GM12873 (cell line): ENCODE measurements at regions not wholly inside any gene's neighbourhood (a gene's known extent, or its start where the extent isn't known, plus 50 kb on each side); places are given as distances from the start of the nearest gene placed in this dataset.

ENCODE experiments used
- TF ChIP-seq, protein P1 (sequence below): IDR thresholded peaks from 2 replicates; pipeline ENCODE4 v1.5.1; 2012; ENCODE audit warnings: low read depth, mild to moderate bottlenecking, moderate library complexity, low read length, control low read depth; ENCODE audit not compliant: insufficient read depth; ENCODE audit errors: missing control alignments

DNA sequence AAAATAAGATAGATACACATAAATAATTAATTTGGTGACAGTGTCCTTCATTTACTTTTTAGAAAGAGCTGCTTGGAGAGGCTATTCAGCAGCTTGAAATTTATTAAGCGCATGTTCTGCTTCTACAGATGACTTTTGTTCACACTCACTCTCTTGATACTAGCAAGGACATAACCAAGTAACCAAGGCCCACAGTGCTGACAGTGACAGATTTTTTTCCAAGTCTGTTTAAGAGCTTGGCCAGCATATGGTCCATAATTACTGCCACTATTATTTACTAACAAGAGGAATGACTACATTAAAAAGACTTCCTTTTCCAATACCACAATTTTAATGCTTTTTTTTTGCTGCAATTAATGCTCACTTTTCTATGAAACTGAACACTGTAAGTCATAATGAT lies 673.7 kb upstream of the MIR17HG start:
- TF ChIP-seq, protein P1, sequence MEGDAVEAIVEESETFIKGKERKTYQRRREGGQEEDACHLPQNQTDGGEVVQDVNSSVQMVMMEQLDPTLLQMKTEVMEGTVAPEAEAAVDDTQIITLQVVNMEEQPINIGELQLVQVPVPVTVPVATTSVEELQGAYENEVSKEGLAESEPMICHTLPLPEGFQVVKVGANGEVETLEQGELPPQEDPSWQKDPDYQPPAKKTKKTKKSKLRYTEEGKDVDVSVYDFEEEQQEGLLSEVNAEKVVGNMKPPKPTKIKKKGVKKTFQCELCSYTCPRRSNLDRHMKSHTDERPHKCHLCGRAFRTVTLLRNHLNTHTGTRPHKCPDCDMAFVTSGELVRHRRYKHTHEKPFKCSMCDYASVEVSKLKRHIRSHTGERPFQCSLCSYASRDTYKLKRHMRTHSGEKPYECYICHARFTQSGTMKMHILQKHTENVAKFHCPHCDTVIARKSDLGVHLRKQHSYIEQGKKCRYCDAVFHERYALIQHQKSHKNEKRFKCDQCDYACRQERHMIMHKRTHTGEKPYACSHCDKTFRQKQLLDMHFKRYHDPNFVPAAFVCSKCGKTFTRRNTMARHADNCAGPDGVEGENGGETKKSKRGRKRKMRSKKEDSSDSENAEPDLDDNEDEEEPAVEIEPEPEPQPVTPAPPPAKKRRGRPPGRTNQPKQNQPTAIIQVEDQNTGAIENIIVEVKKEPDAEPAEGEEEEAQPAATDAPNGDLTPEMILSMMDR = no peak

DNA sequence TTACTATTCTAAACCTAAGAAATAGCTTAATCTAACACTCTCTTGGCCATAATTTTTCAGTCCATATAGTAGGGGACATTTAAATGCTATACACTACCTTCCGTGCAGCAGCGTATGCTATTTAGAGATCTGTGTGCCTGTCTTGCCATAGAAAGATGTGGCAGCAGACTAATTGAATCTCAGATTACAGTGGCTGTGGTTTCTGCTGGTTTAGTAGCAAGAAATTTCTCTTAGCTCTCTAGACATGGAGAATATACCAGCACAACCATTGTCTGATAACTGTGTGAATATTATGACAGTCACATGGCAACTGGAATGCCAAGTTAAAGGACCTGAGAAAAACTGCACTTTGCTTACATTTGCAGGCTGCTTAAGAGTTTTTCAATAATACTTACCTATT lies 672.4 kb upstream of the MIR17HG start:
- TF ChIP-seq, protein P1 = no peak

DNA sequence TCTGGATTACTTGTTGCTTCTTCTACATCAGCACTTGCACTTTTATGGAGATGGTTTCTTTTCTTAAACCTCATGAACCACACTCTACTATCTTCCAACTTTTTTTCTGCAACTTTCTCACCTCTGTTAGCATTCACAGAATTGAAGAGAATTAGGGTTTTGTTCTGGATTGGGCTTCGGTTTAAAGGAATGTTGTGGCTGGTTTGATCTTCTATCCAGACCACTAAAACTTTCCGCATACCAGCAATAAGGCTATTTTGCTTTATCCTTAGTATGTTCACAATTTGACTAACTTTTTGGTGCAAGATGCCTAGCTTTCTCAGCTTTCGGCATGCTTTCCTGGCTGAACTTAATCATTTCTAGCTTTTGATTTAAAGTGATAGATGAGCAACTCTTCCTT lies 666.7 kb upstream of the MIR17HG start:
- TF ChIP-seq, protein P1 = no peak

- TF ChIP-seq, protein P1 = no peak
Observed at GRCh38 chr13:90683711-90684131, 663.8 kb upstream of the MIR17HG start.

DNA sequence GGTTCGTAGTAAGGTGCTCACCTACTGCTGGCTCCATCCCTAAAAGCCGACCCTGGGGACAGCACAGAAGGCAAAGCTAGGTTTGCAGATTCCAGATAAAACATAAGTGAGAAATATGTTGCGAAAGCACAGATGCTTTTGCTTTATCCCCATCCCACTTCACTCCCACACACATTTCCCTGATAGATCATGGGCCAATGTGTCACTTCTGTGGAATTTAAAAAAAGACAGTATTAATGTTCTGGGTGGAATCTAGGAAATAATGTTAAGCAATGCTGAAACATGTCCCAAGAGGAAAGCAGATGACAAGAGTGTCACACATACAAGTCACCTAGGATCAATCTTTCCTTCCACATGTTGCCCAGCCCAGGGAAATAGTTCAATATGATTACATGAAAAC lies 661.0 kb upstream of the MIR17HG start:
- TF ChIP-seq, protein P1 = no peak

GRCh38 chr13:90689111-90689510 lies 658.4 kb upstream of the MIR17HG start:
- TF ChIP-seq, protein P1 = no peak

DNA sequence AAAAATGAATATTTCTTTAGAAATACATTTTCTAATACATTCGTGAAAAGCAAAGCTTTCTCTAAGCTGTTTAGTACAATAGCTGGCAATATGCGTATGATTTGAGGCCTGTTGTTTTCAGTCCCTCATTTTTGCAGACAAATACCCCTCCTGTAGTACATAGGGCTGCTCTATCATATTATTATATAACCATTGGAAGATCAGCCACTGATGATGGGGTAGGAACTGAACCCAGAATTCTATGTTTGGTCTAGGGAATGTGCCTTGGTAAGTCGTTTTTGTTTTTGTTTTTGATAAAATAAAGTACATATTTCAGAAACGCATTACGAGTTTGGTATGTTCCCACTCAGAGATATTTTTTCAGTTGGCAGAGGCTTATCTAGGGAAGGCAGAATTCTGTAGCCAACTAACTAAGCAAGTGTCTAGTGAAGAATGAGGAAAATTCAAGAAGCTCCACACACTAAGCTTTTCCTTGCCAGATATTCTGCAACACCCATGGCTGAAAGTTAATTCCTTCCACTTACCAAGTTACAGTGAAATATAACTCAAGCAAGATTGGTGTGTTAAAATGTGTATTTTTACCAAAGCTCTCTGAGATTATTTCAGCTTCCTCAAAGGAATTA lies 656.9 kb upstream of the MIR17HG start:
- TF ChIP-seq, protein P1 = no peak
